ENCODE measurements at regions not wholly inside any gene's neighbourhood (a gene's known extent, or its start where the extent isn't known, plus 50 kb on each side); places are given as distances from the start of the nearest gene placed in this dataset.
A peak's percentile ranks its signal among the peaks of the same experiment; 100 is the strongest.

DNA sequence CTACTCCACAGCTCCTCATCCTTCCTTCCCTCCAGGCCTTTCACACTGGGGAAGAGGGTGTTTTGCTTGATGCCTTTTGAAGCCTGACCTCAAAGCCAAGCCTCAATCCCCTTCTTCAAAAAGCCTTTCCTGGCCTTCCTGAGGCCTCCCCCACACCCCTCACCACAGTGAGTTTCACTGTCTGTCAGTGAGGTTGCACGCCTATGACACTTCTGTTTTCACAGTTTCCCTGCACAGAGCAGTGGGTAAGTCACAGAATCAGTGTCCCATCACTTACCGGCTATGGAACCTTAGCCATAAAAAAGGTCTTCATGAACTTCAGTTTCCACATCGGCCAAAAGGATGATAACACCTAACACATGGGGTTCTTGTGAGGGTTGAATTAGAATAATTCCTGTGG, 371.4 kb downstream of the UQCRFS1 start:
- Mint-ChIP-seq H3K4me3 (no peak overlapping the region), H3K4me1 (no peaks in the 10 kb centered on the region), H3K27ac (no peak overlapping the region), H3K9me3 (no peaks in the 10 kb centered on the region), H3K36me3 (no peaks in the 10 kb centered on the region)
- ATAC-seq: no peak
- no peak for DNase-seq (ENCODE audit: low spot score in 2 of 2)

DNA sequence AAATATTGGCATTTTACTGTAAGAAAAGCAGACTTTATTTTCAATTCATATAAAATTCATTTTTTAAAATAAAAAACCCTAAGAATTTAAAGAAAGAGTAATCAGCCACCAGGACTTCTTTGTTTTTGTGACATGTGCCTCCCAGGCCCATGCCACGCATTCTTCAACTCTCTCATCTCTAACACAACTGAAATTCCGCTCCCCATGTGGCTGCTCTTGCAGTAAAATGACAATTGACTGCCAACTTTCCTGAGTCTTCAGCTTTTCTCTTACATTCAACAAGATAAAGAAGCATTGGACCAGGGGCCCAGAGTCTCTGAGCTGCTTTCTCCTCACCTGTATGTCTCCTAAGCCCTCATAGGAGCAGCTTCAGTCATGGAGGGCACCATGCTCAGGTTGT, 372.1 kb downstream of the UQCRFS1 start:
- ATAC-seq: no peak
- H3K4me3 Mint-ChIP-seq: no peak overlapping the region

DNA sequence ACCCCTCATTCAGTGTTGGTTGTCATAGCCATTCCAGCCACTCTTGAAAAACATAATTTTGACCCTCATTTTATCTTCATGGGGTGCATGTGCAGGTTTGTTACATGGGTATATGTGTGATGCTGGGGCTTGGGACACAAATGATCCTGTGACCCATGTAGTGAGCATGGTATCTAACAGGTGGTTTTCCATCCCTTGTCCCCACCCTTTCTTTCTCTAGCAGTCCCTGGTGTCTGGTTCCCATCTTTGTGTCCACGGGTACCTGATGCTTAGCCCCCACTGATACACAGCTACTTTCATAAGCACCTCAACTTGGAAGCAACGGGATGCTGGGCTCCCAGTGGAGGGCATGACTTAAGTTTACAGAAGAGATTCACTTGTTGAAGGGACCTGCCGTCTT, 373.5 kb downstream of the UQCRFS1 start:
- no peak for DNase-seq (ENCODE audit: low spot score in 2 of 2)

More for the DNA sequence above, 372.1 kb downstream of the UQCRFS1 start:
- Mint-ChIP-seq H3K4me1 (no peaks in the 10 kb centered on the region), H3K27ac (no peak overlapping the region), H3K9me3 (no peaks in the 10 kb centered on the region), H3K36me3 (no peaks in the 10 kb centered on the region)
- no peak for DNase-seq (ENCODE audit: low spot score in 2 of 2)

DNA sequence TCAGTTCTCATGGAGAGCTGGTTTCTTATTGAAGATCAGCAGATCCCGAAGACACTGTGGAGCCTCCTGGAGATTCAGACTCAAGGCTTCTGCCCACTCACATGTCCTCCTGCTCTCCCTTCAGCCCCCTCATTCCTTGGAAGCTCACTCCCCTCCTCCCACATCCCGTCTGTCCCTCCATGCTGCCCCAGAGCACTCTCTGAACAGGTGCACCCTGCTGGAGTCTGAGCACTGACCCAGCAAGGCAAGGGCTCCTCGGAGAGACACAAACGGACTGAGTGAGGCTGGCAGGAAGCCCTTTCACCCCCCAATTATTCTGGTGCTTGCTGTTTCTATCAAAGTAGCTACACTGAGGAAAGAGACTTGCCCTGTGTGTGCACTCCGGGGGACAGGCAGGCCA, 374.0 kb downstream of the UQCRFS1 start:
- ATAC-seq: peak; percentile 19
- Mint-ChIP-seq H3K27ac (no peak overlapping the region), H3K9me3 (no peaks in the 10 kb centered on the region), H3K4me1 (no peaks in the 10 kb centered on the region), H3K36me3 (no peaks in the 10 kb centered on the region), H3K4me3 (no peak overlapping the region)
- no peak for DNase-seq (ENCODE audit: low spot score in 2 of 2)

More for the DNA sequence above, 373.5 kb downstream of the UQCRFS1 start:
- no peaks in the 10 kb centered on the region for H3K36me3 Mint-ChIP-seq
- H3K9me3 Mint-ChIP-seq: no peaks in the 10 kb centered on the region
- no peaks in the 10 kb centered on the region for H3K4me1 Mint-ChIP-seq
- H3K4me3 Mint-ChIP-seq: no peak overlapping the region
- ATAC-seq: no peak
- no peak overlapping the region for H3K27ac Mint-ChIP-seq

DNA sequence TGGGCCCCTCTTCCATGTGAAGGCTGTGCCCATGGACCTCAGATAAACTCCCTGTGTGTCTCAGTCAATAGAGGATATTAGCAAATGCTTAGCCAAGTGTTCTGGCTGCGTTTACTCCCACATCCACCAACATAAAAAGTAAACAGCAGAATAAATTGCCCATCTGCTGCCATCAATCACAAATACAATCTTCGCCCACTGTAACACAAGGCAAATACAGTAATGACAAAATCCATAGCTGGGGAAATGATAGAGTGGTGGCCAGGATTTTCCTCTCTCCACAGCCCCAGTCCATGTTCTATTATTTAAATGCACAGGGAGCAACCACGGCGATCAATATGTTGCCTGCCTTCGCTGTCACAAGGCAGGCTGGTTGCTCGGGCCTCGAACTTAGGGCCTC, 376.5 kb downstream of the UQCRFS1 start:
- ATAC-seq: no peak
- H3K4me3 Mint-ChIP-seq: no peak overlapping the region
- H3K36me3 Mint-ChIP-seq: no peaks in the 10 kb centered on the region
- H3K27ac Mint-ChIP-seq: no peak overlapping the region
- DNase-seq (ENCODE audit: low spot score in 2 of 2): no peak
- no peaks in the 10 kb centered on the region for H3K9me3 Mint-ChIP-seq
- no peaks in the 10 kb centered on the region for H3K4me1 Mint-ChIP-seq

DNA sequence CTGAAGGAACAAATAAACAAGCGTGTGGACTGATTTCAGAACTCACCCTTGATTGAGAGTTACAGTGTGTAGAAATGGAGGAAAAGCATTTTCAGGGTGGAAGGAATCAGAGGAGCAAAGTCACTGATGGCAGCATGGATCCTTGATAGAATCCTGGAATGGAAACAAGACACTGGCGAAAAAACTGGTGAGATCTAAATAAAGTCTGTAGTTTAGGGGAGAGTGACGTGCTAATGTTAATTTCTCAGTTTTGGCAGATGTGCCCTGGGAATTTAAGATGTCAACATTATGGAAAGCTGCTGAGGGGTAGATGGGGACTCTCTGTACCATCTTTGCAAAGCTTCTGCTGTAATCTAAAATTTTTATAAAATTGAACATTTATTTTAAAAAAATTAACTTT, 378.0 kb downstream of the UQCRFS1 start:
- no peak overlapping the region for H3K4me3 Mint-ChIP-seq
- no peak overlapping the region for H3K27ac Mint-ChIP-seq
- no peaks in the 10 kb centered on the region for H3K4me1 Mint-ChIP-seq
- H3K36me3 Mint-ChIP-seq: no peaks in the 10 kb centered on the region
- DNase-seq (ENCODE audit: low spot score in 2 of 2) (no peak), ATAC-seq (no peak)
- H3K9me3 Mint-ChIP-seq: no peaks in the 10 kb centered on the region

DNA sequence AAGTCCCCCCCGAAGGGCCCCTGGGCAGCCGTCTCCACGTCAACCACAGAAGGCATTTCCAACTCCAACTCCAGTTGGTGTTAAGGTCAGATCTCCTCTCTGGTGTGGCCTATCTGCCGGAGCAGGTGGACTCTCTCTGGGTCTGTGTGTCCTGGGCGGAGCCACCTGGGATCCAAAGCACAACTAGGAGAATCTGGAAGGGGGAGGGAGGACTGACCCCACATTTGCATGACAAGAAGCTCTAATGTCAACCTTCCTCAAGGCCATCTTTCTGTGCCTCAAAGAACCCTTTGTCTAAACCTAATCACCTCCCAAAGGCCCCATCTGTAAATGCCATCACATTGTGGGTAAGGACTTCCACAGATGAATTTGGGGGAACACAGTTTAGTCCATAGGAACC, 381.5 kb downstream of the UQCRFS1 start:
- H3K4me1 Mint-ChIP-seq: no peaks in the 10 kb centered on the region

DNA sequence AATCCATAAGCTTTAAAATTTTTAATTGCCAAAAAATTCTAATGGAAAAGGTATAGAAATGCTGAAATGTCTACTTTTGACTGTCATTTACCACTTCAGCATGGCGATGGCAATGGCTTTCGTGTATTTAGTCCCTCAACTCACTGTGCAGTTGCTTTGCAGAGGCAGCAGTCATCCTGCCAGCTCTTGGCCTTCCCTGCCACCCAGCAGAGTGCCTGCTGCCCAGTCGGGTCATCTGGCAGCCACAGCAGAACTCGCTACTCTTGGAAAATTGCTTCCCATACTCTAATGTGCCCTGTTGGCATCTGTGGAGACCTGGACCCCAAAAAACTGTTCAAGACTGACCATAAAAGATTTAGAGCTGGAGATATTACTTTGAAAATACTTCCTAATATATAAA, 383.2 kb downstream of the UQCRFS1 start:
- Mint-ChIP-seq H3K4me1 (no peaks in the 10 kb centered on the region), H3K9me3 (no peaks in the 10 kb centered on the region), H3K4me3 (no peak overlapping the region), H3K36me3 (no peaks in the 10 kb centered on the region), H3K27ac (no peak overlapping the region)
- DNase-seq (ENCODE audit: low spot score in 2 of 2): no peak
- no peak for ATAC-seq

More for the DNA sequence above, 381.5 kb downstream of the UQCRFS1 start:
- Mint-ChIP-seq H3K9me3 (no peaks in the 10 kb centered on the region), H3K27ac (no peak overlapping the region), H3K36me3 (no peaks in the 10 kb centered on the region), H3K4me3 (no peak overlapping the region)
- DNase-seq (ENCODE audit: low spot score in 2 of 2) (no peak), ATAC-seq (no peak)

DNA sequence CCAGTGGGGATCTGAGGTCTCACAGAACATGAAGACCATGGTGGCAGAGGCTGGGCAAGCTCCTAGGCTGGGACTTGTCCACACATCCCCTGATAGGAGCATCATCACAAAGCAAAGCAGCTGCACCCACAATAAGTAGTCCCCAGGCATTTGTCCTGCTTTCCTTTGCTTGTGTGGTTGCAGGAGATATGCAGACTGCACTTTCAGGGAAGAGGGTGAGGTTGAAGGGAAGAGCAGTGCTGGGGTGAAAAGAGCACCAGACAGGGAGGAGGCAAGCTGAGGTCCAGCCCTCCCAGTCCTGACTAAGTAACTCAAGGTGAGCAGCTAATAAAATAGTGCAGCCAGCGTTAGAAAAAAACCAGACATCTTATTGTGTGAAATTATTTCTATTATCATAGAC, 383.6 kb downstream of the UQCRFS1 start:
- Mint-ChIP-seq H3K27ac (no peak overlapping the region), H3K9me3 (peaks cover under 1% of the 10 kb centered on the region), H3K4me1 (no peaks in the 10 kb centered on the region), H3K36me3 (no peaks in the 10 kb centered on the region), H3K4me3 (no peak overlapping the region)
- DNase-seq (ENCODE audit: low spot score in 2 of 2) (no peak), ATAC-seq (no peak)

DNA sequence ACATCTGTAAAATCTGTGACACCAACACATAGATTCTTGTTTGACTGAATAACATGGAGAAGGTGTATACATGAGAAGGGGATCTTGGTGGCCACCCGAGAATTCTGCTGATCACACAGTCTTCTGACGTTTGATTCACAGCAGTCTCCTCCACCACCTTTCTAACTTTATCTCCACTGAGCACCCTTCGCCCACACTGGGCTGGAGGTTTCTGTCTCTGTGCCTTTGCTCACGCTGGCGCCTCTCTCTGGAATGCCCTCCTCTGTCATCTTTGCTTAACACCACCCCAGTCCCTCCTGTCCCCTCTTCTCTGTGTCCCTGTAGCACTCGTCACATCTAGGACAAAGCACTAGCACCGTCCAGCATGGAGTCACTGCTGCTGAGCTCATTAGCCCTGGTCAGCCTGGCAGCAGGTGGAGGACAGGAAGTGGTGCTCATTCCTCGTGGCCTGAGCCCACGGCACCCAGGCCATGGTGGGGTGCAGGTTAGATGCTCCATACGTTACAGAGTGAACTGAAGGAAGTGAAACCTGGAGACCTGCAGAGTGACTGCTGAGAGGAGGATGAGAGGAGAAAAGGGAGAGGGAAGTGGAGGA, 384.6 kb downstream of the UQCRFS1 start:
- Mint-ChIP-seq H3K4me1 (no peaks in the 10 kb centered on the region), H3K4me3 (no peak overlapping the region), H3K9me3 (peaks cover 3% of the 10 kb centered on the region), H3K27ac (no peak overlapping the region), H3K36me3 (no peaks in the 10 kb centered on the region)
- no peak for DNase-seq (ENCODE audit: low spot score in 2 of 2)
- peak; percentile 31 for ATAC-seq

DNA sequence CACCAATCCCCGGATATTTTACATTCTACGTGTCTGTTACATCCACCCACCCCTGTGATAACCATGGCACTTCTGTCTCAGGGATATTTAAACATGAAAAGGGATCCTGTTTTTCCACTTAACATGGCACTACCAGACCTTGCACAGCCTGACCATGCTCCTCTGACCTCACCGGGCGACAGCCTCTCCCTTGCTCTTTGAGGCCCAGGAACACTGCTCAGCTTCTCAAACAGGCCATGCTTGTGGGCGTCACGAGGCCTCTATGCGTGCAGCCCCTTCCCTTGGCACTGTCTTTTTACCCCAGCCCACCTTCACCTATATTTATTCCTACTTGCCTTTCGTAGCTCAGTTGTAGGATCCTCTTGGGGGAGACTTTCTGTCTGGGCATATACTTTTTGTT, 385.6 kb downstream of the UQCRFS1 start:
- Mint-ChIP-seq H3K4me1 (no peaks in the 10 kb centered on the region), H3K27ac (no peak overlapping the region), H3K36me3 (no peaks in the 10 kb centered on the region), H3K4me3 (no peak overlapping the region), H3K9me3 (peaks cover 3% of the 10 kb centered on the region)
- DNase-seq (ENCODE audit: low spot score in 2 of 2): no peak
- ATAC-seq: no peak

DNA sequence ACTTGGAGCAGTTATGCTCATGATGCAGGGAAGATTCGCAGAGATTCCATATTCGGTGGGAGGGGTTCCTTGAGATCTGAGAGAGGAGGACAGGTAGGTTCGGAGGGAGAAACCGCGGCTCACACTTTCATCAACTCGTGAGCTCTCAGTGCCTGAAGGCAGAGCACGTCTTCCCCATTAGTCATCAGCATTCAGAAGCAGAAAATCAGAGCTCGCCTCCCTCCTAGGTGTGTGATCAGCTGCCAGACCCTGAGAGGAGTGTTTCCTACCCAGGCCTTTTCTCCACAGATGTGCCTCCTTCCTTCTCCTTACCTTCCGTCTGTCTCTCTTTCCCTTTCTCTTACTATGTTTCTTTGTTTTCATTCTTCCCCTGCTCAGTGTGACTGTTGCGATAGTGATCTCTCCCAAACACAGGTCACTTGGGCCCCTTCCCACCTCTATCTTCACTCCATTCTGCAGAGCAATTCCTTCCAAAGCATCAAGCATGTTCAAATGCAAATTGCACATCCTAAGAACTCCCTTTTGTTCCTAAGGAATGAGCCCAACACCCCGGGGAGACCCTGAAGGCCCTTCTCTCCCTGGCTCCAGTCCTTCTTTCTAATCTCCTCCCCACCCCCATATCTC, 389.5 kb downstream of the UQCRFS1 start:
- Mint-ChIP-seq H3K9me3 (peaks cover 3% of the 10 kb centered on the region), H3K4me1 (no peaks in the 10 kb centered on the region), H3K4me3 (no peak overlapping the region), H3K27ac (no peak overlapping the region), H3K36me3 (no peaks in the 10 kb centered on the region)
- DNase-seq (ENCODE audit: low spot score in 2 of 2) (no peak), ATAC-seq (no peak)

DNA sequence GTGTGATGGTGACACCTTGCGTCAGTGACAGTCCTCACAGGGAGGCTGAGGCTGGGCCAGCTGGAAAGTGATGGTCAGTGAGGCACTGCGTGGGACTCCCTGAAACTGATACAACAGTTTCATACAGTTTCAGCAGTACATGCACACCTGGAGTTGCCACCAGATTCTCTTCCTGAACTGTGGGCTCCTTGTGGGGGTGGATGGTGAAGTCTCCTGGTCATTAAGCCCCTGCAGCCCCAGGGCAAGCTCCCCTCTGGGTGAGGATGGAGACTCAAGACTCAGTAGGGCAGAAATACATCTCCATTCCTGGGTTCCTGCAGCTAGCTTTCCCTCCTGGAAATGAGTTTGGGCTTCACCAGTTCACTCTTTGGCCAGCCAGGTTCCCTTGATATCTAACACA, 392.7 kb downstream of the UQCRFS1 start:
- no peak for ATAC-seq
- Mint-ChIP-seq H3K9me3 (peaks cover 5% of the 10 kb centered on the region), H3K4me1 (no peaks in the 10 kb centered on the region), H3K4me3 (no peak overlapping the region), H3K36me3 (no peaks in the 10 kb centered on the region), H3K27ac (no peak overlapping the region)
- DNase-seq (ENCODE audit: low spot score in 2 of 2): no peak

DNA sequence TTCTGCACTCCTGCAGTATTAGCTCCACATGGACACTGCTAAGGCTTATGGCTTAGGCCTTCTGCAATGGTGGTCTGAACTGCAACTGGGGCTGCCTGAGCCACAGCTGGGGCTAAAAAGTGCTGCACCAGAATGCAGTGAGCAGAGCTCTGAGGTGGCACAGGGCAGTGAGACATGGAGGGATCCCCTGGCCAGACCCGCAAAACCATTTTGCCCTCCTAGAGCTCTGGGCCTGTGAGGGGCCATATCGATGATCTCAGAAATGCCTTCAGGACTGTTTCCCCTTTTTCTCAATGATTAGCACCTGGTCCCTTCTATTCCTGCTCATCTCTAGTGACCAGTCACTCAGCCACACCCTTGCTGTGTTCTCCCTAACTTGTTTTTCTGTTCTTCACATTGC, 397.7 kb downstream of the UQCRFS1 start:
- Mint-ChIP-seq H3K4me3 (no peak overlapping the region), H3K4me1 (no peaks in the 10 kb centered on the region), H3K9me3 (peaks cover 5% of the 10 kb centered on the region), H3K36me3 (no peaks in the 10 kb centered on the region), H3K27ac (no peak overlapping the region)
- no peak for ATAC-seq
- no peak for DNase-seq (ENCODE audit: low spot score in 2 of 2)

DNA sequence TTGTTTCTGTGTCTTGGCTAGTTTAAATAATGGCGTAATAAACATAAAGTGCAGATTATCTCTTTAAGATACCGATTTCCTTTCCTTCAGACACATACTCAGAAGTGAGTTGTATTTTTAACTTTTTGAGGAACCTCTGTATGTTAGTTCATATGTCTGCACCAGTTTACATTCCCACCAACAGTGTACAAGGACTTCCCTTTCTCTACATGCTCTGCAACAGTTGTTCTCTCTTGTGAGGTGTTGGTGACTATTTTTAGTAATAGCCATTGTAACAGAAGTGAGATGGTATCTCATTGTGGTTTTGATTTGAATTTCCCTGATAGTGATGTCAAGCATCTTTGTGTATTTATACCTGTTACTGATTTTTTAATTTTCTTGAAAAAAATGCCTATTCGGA, 418.6 kb downstream of the UQCRFS1 start:
- Mint-ChIP-seq H3K4me3 (no peak overlapping the region), H3K36me3 (no peaks in the 10 kb centered on the region), H3K4me1 (no peaks in the 10 kb centered on the region), H3K27ac (no peak overlapping the region), H3K9me3 (peaks cover 8% of the 10 kb centered on the region)
- no peak for ATAC-seq
- no peak for DNase-seq (ENCODE audit: low spot score in 2 of 2)

DNA sequence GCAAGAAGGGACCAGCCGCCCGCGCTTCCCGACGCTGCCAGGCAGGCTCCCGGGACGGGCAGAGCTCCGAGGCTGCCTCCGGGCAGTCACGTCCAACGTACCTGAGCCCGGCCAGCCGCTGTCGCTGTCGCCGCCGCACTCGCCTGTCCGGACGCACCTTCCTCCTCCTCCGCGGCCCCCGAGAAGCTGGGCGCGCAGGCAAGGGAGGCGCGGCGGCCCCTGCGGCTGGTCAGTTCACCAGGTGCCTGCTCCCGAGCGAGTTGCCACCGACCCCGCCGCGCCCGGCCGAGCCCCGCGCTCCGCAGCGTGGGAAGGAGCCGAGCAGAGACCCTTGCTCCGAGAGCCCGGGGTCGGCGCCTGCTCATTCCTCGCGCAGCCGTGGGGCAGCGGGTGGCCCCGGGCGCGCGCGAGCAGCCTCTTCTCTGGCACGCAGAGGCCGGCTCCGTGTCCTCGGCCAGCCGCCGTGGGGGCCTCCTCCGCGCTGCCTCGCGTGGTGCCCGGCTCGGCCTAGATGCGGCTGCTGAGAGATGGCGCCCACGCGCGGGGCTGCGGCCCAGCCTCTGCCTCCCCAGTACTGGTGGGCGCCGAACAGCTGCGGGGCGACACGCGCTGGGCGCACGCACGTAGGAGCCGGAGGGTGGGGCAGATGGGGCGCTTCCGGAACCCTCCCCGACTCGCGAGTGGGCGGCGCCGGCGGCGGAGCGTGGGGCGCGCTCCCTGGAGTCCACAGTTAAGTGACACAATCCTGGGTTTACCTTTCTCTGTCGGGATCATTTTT, 419.4 kb downstream of the UQCRFS1 start:
- no peaks in the 10 kb centered on the region for H3K36me3 Mint-ChIP-seq
- ATAC-seq: no peak
- no peak for DNase-seq (ENCODE audit: low spot score in 2 of 2)
- peaks cover 8% of the 10 kb centered on the region for H3K9me3 Mint-ChIP-seq
- no peak overlapping the region for H3K27ac Mint-ChIP-seq
- H3K4me1 Mint-ChIP-seq: no peaks in the 10 kb centered on the region
- no peak overlapping the region for H3K4me3 Mint-ChIP-seq
